GM19438 (cell line): ENCODE measurements at regions not wholly inside any gene's neighbourhood (a gene's known extent, or its start where the extent isn't known, plus 50 kb on each side); places are given as distances from the start of the nearest gene placed in this dataset.

Experiments used
- ATAC-seq: cut with Tn5 transposase; IDR thresholded peaks from one replicate; pipeline ENCODE4 v1.9.1; 2021; ENCODE audit warnings: low read depth; ENCODE audit not compliant: unreplicated experiment

GRCh38 chr15:62619526-62619925, 423.0 kb upstream of the TPM1 start:
- ATAC-seq = no peak

- no peak for ATAC-seq
Observed at GRCh38 chr15:62622775-62623174, 419.8 kb upstream of the TPM1 start.

- no peak for ATAC-seq
Observed at GRCh38 chr15:62624547-62625378, 417.8 kb upstream of the TPM1 start.

- ATAC-seq = no peak
Observed at GRCh38 chr15:62625429-62626033, 417.0 kb upstream of the TPM1 start.

GRCh38 chr15:62626903-62627302, 415.6 kb upstream of the TPM1 start:
- ATAC-seq = no peak

- ATAC-seq = no peak
Observed at GRCh38 chr15:62631076-62631724, 411.3 kb upstream of the TPM1 start.

- ATAC-seq = no peak
Observed at GRCh38 chr15:62636823-62637573, 405.5 kb upstream of the TPM1 start.

GRCh38 chr15:62637574-62637897, 405.0 kb upstream of the TPM1 start:
- no peak for ATAC-seq

- no peak for ATAC-seq
Observed at GRCh38 chr15:62637950-62638619, 404.5 kb upstream of the TPM1 start.

- no peak for ATAC-seq
Observed at GRCh38 chr15:62639432-62639831, 403.1 kb upstream of the TPM1 start.

- no peak for ATAC-seq
Observed at GRCh38 chr15:62639906-62640605, 402.5 kb upstream of the TPM1 start.

- no peak for ATAC-seq
Observed at GRCh38 chr15:62641825-62642224, 400.7 kb upstream of the TPM1 start.

GRCh38 chr15:62643572-62643971, 399.0 kb upstream of the TPM1 start:
- ATAC-seq = no peak

- ATAC-seq = no peak
Observed at GRCh38 chr15:62644216-62644888, 398.2 kb upstream of the TPM1 start.

- no peak for ATAC-seq
Observed at GRCh38 chr15:62644889-62645742, 397.4 kb upstream of the TPM1 start.

- no peak for ATAC-seq
Observed at GRCh38 chr15:62647202-62647842, 395.2 kb upstream of the TPM1 start.

- ATAC-seq = no peak
Observed at GRCh38 chr15:62647843-62648505, 394.6 kb upstream of the TPM1 start.

- no peak for ATAC-seq
Observed at GRCh38 chr15:62648954-62649353, 393.6 kb upstream of the TPM1 start.
